ENCODE measurements at regions not wholly inside any gene's neighbourhood (a gene's known extent, or its start where the extent isn't known, plus 50 kb on each side); places are given as distances from the start of the nearest gene placed in this dataset.
"Not testable (repeated sequence)": the region's sequence is repeated elsewhere in the genome, so short reads cannot be mapped to it uniquely, and the experiment has no call there.

GRCh38 chr10:120111628-120112027 lies 219.1 kb downstream of the SEC23IP start:
- DNase-seq (ENCODE audit: low read depth) = no peak

GRCh38 chr10:120112809-120113208 lies 220.3 kb downstream of the SEC23IP start:
- no peak for DNase-seq (ENCODE audit: low read depth)

GRCh38 chr10:120115959-120116358 lies 223.4 kb downstream of the SEC23IP start:
- no peak for DNase-seq (ENCODE audit: low read depth)

GRCh38 chr10:120121768-120122167 lies 229.2 kb downstream of the SEC23IP start:
- no peak for DNase-seq (ENCODE audit: low read depth)

GRCh38 chr10:120131183-120131582 lies 238.7 kb downstream of the SEC23IP start:
- DNase-seq (ENCODE audit: low read depth) = no peak

- no peak for DNase-seq (ENCODE audit: low read depth)
Observed at GRCh38 chr10:120132811-120133210, 240.3 kb downstream of the SEC23IP start.

- DNase-seq (ENCODE audit: low read depth) = no peak
Observed at GRCh38 chr10:120138689-120139088, 246.2 kb downstream of the SEC23IP start.

- no peak for DNase-seq (ENCODE audit: low read depth)
Observed at GRCh38 chr10:120145107-120145506, 252.6 kb downstream of the SEC23IP start.

- DNase-seq (ENCODE audit: low read depth) = no peak
Observed at GRCh38 chr10:120156614-120157274, 264.2 kb downstream of the SEC23IP start.

- no peak for DNase-seq (ENCODE audit: low read depth)
Observed at GRCh38 chr10:120161111-120161510, 268.6 kb downstream of the SEC23IP start.

GRCh38 chr10:120162471-120162870 lies 269.9 kb downstream of the SEC23IP start:
- no peak for DNase-seq (ENCODE audit: low read depth)

- no peak for DNase-seq (ENCODE audit: low read depth)
Observed at GRCh38 chr10:120172356-120172755, 279.8 kb downstream of the SEC23IP start.

GRCh38 chr10:120174491-120174890 lies 282.0 kb downstream of the SEC23IP start:
- DNase-seq (ENCODE audit: low read depth) = no peak

GRCh38 chr10:120177330-120177729 lies 279.7 kb upstream of the PLPP4 start:
- DNase-seq (ENCODE audit: low read depth) = no peak

- DNase-seq (ENCODE audit: low read depth) = no peak
Observed at GRCh38 chr10:120180160-120180559, 276.9 kb upstream of the PLPP4 start.

GRCh38 chr10:120181154-120181553 lies 275.9 kb upstream of the PLPP4 start:
- no peak for DNase-seq (ENCODE audit: low read depth)

- no peak for DNase-seq (ENCODE audit: low read depth)
Observed at GRCh38 chr10:120182431-120182830, 274.6 kb upstream of the PLPP4 start.

GRCh38 chr10:120183546-120183945 lies 273.5 kb upstream of the PLPP4 start:
- DNase-seq (ENCODE audit: low read depth) = no peak

GRCh38 chr10:120184547-120185337 lies 272.3 kb upstream of the PLPP4 start:
- no peak for DNase-seq (ENCODE audit: low read depth)

GRCh38 chr10:120186506-120186905 lies 270.5 kb upstream of the PLPP4 start:
- no peak for DNase-seq (ENCODE audit: low read depth)

GRCh38 chr10:120187168-120187567 lies 269.9 kb upstream of the PLPP4 start:
- DNase-seq (ENCODE audit: low read depth) = not testable (repeated sequence)

- no peak for DNase-seq (ENCODE audit: low read depth)
Observed at GRCh38 chr10:120188950-120189349, 268.1 kb upstream of the PLPP4 start.

GRCh38 chr10:120195984-120196712 lies 260.9 kb upstream of the PLPP4 start:
- DNase-seq (ENCODE audit: low read depth) = no peak
